ENCODE measurements at regions not wholly inside any gene's neighbourhood (a gene's known extent, or its start where the extent isn't known, plus 50 kb on each side); places are given as distances from the start of the nearest gene placed in this dataset.

DNA sequence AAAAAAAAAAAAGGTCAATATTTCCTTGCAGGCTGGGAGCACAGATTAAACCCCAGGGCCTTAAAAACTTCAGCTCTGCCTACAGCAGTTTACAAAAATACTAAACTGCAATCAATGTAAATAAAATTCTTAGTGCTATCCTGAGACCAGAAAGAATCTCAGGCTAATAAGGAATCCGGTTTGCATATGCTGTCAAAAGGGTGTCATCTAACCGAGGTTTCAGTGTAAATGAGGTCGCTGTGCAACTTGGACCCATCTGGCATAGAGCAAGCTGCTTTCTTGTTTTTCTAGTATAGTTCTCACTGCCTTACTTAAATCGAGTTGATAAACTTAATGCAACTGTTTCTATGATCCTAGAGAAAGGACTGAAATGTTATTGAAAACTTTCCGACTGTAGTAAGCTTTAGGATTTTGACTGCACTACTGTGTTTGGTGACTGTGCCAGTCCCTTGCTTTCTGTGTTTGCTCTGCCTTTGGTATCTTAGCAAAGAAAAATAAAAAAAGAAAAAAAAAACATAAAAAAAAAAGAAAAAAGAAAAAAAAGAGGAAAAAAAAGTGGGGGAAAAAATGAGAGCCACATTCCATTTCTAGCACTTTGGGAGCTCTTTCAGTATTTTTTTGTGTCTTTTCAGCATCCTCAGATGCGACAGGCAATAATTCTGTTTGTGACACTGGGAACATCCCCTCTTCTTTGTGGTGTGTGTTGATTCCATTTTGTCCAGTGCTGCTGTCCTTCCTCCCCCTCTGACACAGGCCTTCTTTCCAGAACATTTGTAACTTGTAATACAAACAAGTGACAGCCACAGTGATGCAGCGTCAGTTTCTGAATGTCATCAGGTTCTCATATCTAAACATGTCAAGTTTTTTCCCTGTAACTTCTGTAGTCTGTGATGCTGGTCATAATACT, 340.5 kb downstream of the ZNF536 start:
- no peak for DNase-seq (ENCODE audit: low read depth in 2 of 2, low spot score in 1 of 2)

GRCh38 chr19:30711826-30712225, 339.6 kb downstream of the ZNF536 start:
- no peak for DNase-seq (ENCODE audit: low read depth in 2 of 2, low spot score in 1 of 2)

DNA sequence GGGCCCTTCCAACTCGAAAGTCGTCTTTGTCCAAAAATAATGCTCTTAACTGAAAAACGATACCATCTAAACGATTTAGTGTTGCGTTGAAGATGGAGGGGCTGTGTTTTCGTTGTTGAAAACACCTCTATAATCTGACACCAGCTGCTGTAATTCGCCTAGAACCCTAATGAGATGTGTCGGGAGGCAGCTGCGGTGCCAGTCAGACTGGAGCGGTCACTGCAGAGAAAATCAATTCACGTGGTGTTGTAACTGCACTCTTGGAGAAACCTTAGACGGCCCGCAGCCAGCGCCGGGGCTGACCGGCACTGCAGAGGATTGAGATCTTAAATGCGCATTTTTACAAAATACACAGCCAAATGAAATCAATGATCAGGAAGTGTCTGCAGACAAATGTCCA, 339.1 kb downstream of the ZNF536 start:
- DNase-seq (ENCODE audit: low read depth in 2 of 2, low spot score in 1 of 2), result no peak

GRCh38 chr19:30710721-30711120, 338.5 kb downstream of the ZNF536 start:
- no peak for DNase-seq (ENCODE audit: low read depth in 2 of 2, low spot score in 1 of 2)

- no peak for DNase-seq (ENCODE audit: low read depth in 2 of 2, low spot score in 1 of 2)
Observed at GRCh38 chr19:30708416-30709178, 336.4 kb downstream of the ZNF536 start.

DNA sequence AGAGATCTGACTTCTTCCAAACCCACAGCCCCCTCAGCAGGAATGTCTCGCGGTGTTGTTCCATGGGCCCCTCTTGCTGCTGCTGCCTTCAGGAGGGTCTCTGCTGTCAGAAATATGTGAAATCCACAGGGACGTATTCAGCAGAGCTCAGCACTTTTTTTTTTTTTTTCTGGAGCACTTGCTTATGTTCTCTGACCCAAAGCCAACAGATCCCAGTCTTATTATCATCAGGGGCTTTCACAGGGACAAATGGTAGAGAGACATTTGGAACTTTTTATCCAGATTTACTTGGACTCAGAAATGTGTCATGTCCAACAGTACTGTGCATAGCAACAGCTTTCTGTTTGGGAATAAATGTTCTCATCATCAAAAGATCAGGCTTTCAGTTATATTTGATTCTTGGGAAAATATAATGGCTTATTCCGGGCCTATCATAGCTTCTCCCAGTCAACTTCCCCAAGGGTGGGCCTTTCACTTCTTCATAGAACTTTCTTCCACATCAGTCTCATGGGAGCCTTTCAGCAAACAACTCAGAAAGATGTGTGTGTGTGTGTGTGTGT, 332.7 kb downstream of the ZNF536 start:
- no peak for DNase-seq (ENCODE audit: low read depth in 2 of 2, low spot score in 1 of 2)

DNA sequence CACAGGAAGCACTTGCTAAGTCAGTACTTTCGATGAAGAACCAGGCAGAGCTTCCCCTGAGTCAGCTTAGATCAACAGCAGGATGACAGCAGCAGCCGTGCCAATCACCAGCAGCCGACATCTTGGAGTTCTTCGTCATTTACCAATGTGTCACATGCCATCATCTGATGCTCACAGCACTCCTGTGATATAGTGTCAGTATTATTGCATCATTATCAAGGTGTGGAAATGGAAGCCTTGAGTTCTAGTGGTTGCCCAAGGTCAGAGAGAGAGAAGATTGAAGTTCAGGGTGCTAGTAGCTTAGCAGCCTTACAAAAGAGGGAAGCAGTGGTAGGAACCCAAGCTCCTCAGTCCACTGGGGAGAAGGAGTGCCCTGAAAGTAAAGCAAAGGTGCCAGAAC, 331.5 kb downstream of the ZNF536 start:
- no peak for DNase-seq (ENCODE audit: low read depth in 2 of 2, low spot score in 1 of 2)

- DNase-seq (ENCODE audit: low read depth in 2 of 2, low spot score in 1 of 2), result no peak
Observed at GRCh38 chr19:30701178-30701577, 329.0 kb downstream of the ZNF536 start.

- DNase-seq (ENCODE audit: low read depth in 2 of 2, low spot score in 1 of 2), result no peak
Observed at GRCh38 chr19:30699871-30700280, 327.7 kb downstream of the ZNF536 start.

GRCh38 chr19:30696514-30696913, 324.3 kb downstream of the ZNF536 start:
- no peak for DNase-seq (ENCODE audit: low read depth in 2 of 2, low spot score in 1 of 2)

GRCh38 chr19:30695171-30695875, 323.1 kb downstream of the ZNF536 start:
- DNase-seq (ENCODE audit: low read depth in 2 of 2, low spot score in 1 of 2), result no peak

GRCh38 chr19:30694156-30694755, 322.1 kb downstream of the ZNF536 start:
- no peak for DNase-seq (ENCODE audit: low read depth in 2 of 2, low spot score in 1 of 2)

DNA sequence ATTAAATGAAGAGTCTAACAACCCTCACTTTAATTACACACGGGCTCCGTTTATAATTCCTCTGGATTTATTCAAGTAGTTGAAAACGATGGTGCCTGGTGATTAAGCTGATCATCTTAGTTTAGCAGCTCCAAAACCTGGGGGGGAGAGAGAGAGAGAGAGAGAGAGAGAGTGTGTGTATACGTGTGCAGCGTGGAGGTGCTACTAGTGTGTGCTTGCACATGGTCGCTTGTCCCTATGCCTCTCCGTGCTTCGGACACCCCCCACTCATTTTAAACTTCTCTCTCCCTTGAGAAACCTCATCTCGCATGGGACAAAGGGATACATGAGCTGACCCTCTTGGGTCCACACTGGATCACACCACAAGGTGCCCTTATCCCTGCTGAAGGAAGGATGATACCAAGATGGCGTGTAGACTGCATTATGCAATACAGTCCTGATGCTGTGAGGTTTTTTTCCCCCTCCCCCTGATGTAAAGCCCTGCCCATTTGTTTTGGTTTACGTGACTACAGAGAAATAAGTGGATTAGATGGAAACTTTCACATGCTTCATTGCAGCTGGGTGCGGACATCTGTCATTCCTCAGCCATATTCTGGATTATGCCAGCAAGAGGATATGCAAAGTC, 320.8 kb downstream of the ZNF536 start:
- no peak for DNase-seq (ENCODE audit: low read depth in 2 of 2, low spot score in 1 of 2)

DNA sequence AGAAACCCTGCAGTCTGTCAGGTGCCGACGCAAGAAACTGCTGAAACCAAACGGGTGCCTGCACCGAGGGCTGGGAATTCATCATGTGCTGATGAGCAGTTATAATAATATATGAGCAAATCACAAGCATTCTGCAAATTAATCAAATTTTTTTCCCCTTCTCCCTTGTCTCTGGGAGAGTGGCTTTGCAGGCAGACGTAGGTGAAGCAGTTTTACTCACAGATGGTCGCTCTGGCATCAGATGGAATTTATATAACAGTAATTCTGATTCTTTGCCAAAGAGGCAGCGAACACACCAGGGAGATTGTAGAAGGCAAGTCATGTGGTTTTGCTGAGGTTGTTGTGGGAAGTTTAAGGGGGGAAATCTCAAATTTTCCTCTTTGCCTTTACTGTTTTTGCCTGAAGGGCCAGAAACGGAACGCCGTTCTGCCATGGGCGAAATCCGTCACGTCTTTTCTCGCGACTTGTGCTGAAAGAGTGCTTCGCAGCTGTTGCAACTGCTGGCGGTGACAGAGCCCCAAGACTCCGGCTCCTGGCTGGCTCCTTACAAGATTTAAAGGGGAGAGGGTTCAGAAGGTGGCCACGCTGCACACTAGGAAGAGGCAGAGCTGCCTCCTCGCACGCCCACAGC, 320.1 kb downstream of the ZNF536 start:
- no peak for DNase-seq (ENCODE audit: low read depth in 2 of 2, low spot score in 1 of 2)

GRCh38 chr19:30691819-30692166, 319.6 kb downstream of the ZNF536 start:
- no peak for DNase-seq (ENCODE audit: low read depth in 2 of 2, low spot score in 1 of 2)

GRCh38 chr19:30690935-30691818, 319.0 kb downstream of the ZNF536 start:
- DNase-seq (ENCODE audit: low read depth in 2 of 2, low spot score in 1 of 2), result no peak

- no peak for DNase-seq (ENCODE audit: low read depth in 2 of 2, low spot score in 1 of 2)
Observed at GRCh38 chr19:30690525-30690924, 318.3 kb downstream of the ZNF536 start.

DNA sequence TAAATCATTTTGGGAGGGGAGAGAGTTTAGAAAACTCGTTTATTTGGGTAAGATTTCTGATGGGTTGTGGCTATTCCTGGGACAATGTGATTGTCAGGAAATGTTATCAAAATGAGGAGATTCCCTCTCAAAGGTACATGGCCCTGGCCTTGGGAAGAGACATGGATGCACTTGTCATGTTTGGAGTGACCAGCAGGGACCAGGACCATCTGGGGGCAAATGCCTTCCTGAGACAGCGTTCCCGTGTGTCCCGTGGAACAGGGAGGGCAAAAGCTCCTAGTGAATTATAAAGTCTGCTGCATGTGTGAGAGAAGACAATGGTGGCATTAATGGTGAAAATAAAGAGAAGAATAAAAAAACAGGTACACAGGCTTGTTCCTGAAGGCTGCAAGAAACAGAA, 317.3 kb downstream of the ZNF536 start:
- no peak for DNase-seq (ENCODE audit: low read depth in 2 of 2, low spot score in 1 of 2)

DNA sequence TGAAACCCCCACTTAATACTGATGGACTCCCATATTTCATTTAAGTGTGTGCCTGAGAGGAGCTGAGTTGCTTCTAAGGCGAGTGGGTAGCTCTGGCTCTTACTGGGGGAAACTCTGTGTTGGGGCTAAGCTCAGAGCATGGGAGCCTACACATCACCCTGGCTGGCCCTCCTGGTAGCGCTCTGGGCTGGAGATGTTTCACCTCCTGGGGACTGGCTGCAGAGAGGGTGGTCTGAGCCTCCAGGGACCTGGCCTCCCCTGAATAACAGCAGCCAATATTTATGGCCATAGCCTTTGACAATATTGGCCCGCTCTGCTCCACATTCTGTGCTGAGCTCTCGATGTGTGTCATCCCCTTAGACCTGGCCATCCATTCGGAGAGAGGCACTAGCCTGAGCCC, 316.5 kb downstream of the ZNF536 start:
- DNase-seq (ENCODE audit: low read depth in 2 of 2, low spot score in 1 of 2), result no peak
